ENCODE measurements at regions not wholly inside any gene's neighbourhood (a gene's known extent, or its start where the extent isn't known, plus 50 kb on each side); places are given as distances from the start of the nearest gene placed in this dataset.

GRCh38 chr7:17620566-17620965 is 319.7 kb downstream of the SNX13 start:
- TF ChIP-seq, protein P1, sequence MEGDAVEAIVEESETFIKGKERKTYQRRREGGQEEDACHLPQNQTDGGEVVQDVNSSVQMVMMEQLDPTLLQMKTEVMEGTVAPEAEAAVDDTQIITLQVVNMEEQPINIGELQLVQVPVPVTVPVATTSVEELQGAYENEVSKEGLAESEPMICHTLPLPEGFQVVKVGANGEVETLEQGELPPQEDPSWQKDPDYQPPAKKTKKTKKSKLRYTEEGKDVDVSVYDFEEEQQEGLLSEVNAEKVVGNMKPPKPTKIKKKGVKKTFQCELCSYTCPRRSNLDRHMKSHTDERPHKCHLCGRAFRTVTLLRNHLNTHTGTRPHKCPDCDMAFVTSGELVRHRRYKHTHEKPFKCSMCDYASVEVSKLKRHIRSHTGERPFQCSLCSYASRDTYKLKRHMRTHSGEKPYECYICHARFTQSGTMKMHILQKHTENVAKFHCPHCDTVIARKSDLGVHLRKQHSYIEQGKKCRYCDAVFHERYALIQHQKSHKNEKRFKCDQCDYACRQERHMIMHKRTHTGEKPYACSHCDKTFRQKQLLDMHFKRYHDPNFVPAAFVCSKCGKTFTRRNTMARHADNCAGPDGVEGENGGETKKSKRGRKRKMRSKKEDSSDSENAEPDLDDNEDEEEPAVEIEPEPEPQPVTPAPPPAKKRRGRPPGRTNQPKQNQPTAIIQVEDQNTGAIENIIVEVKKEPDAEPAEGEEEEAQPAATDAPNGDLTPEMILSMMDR (IDR thresholded peaks at IDR 0.05), result no peak
- no peak for TF ChIP-seq POLR2A (IDR thresholded peaks at IDR 0.05; ENCODE audit: low read length)
